HG02973 (cell line): ENCODE measurements at regions not wholly inside any gene's neighbourhood (a gene's known extent, or its start where the extent isn't known, plus 50 kb on each side); places are given as distances from the start of the nearest gene placed in this dataset.

ENCODE experiments used
- ATAC-seq: cut with Tn5 transposase; IDR thresholded peaks from one replicate; pipeline ENCODE4 v1.9.1; 2021; ENCODE audit warnings: moderate library complexity; ENCODE audit not compliant: unreplicated experiment

GRCh38 chr2:181300600-181301291 is 156.4 kb upstream of the ITGA4 start:
- no peak for ATAC-seq

- ATAC-seq = no peak
Measured at GRCh38 chr2:181304011-181304844, 153.0 kb upstream of the ITGA4 start.

- ATAC-seq = peak; percentile 91
Measured at GRCh38 chr2:181305301-181306123, 151.7 kb upstream of the ITGA4 start.

- ATAC-seq = no peak
Measured at GRCh38 chr2:181306785-181307184, 150.4 kb upstream of the ITGA4 start.

GRCh38 chr2:181307203-181307991 is 149.8 kb upstream of the ITGA4 start:
- ATAC-seq = no peak

GRCh38 chr2:181308766-181309515 is 148.2 kb upstream of the ITGA4 start:
- ATAC-seq = no peak

- no peak for ATAC-seq
Measured at GRCh38 chr2:181309586-181309985, 147.6 kb upstream of the ITGA4 start.

- no peak for ATAC-seq
Measured at GRCh38 chr2:181310967-181311366, 146.2 kb upstream of the ITGA4 start.

GRCh38 chr2:181311837-181312236 is 145.3 kb upstream of the ITGA4 start:
- ATAC-seq = no peak

GRCh38 chr2:181312515-181312927 is 144.7 kb upstream of the ITGA4 start:
- peak; percentile 79 for ATAC-seq

GRCh38 chr2:181313845-181314244 is 143.3 kb upstream of the ITGA4 start:
- ATAC-seq = no peak

- ATAC-seq = no peak
Measured at GRCh38 chr2:181314551-181314950, 142.6 kb upstream of the ITGA4 start.

GRCh38 chr2:181317511-181317910 is 139.7 kb upstream of the ITGA4 start:
- ATAC-seq = no peak

GRCh38 chr2:181318504-181319280 is 138.5 kb upstream of the ITGA4 start:
- ATAC-seq = no peak

- ATAC-seq = no peak
Measured at GRCh38 chr2:181319286-181319685, 137.9 kb upstream of the ITGA4 start.

- no peak for ATAC-seq
Measured at GRCh38 chr2:181320638-181321037, 136.5 kb upstream of the ITGA4 start.

- ATAC-seq = no peak
Measured at GRCh38 chr2:181324912-181325311, 132.3 kb upstream of the ITGA4 start.

GRCh38 chr2:181326661-181327060 is 130.5 kb upstream of the ITGA4 start:
- ATAC-seq = no peak

- ATAC-seq = no peak
Measured at GRCh38 chr2:181330286-181330685, 126.9 kb upstream of the ITGA4 start.
